ENCODE measurements at regions not wholly inside any gene's neighbourhood (a gene's known extent, or its start where the extent isn't known, plus 50 kb on each side); places are given as distances from the start of the nearest gene placed in this dataset.
A peak's percentile ranks its signal among the peaks of the same experiment; 100 is the strongest.
"Not testable (repeated sequence)": the region's sequence is repeated elsewhere in the genome, so short reads cannot be mapped to it uniquely, and the experiment has no call there.

DNA sequence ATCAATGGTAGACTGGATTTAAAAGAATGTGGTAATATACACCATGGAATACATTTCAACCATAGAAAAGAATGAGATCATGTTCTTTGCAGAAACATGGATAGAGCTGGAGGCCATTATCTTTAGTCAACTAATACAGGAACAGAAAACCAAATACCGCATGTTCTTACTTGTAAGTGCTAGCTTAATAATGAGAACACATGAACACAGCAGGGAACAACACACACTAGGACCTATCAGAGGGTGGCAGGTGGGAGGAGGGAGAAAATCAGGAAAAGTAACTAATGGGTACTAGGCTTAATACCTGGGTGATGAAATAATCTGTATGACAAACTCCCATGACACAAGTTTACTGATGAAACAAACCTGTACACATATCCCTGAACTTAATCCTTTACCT, 1435.2 kb downstream of the REEP3 start:
- no peak for FAIRE-seq

DNA sequence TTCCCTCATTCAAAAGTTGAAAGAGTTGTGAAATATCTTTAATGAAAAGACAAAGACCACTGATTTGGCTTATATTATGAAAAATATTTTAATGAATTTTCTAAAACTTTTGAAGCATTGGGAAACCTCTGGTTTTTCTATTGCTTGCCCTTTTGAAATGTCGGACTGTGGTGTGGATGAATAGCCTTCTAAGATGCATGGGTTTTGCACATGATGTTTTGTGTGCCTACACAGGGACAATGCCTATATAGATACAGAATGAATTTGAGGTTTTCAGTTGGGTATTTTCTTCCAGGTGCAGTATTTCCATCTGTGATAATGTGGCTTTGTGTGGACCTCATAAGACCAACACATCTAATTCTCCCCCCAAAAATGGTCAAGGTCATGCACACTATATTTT, 1437.9 kb downstream of the REEP3 start:
- FAIRE-seq (no peak), DNase-seq (ENCODE audit: low spot score) (no peak)

More for the DNA sequence above, 1435.2 kb downstream of the REEP3 start:
- no peak for DNase-seq (ENCODE audit: low spot score)

GRCh38 chr10:64959883-64960282, 1438.7 kb downstream of the REEP3 start:
- FAIRE-seq: no peak
- DNase-seq (ENCODE audit: low spot score): no peak

DNA sequence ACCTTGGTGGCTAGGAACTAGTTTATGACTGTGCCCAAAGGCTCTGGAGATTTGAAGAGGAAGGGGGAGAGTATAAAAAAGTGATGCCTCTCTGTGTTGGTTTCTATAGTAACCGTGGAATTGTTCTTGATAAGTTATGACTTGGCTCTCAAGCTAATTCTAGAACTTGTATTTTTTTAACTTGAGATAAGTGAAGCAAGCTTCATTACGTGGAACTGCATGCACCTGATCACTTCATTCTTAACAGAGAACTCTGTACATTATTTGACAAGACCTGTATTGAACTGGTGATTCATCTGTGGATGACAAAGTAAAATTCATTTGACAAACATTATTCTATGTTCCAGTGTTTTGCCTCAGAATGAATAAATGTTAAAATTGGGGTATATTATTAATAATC, 1452.2 kb downstream of the REEP3 start:
- no peak for DNase-seq (ENCODE audit: low spot score)
- no peak for FAIRE-seq

GRCh38 chr10:64976150-64976549, 1454.9 kb downstream of the REEP3 start:
- DNase-seq (ENCODE audit: low spot score) (no peak), FAIRE-seq (no peak)

GRCh38 chr10:64977915-64978314, 1456.7 kb downstream of the REEP3 start:
- DNase-seq (ENCODE audit: low spot score) (no peak), FAIRE-seq (peak; percentile 45)

DNA sequence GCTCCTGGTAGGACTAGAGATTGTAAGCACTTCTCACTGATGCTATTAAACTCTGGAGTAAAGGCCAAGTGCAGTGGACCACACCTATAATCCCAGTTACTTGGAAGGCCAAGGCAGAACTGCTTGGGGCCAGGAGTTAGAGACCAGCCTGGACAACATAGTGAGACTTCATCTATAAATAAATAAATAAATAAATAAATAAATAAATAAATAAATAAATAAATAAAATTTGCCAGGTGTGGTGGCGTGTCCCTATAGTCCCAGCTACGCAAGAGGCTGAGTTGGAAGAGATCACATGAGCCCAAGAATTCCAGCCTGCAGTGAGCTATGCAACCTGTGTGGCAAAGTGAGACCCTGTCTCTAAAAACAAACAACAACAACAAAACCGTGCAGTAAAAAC, 1475.7 kb downstream of the REEP3 start:
- DNase-seq (ENCODE audit: low spot score): no peak
- no peak for FAIRE-seq

GRCh38 chr10:65010845-65011244, 1489.6 kb downstream of the REEP3 start:
- no peak for FAIRE-seq
- DNase-seq (ENCODE audit: low spot score): no peak

- no peak for DNase-seq (ENCODE audit: low spot score)
- no peak for FAIRE-seq
Observed at GRCh38 chr10:65017523-65017922, 1496.3 kb downstream of the REEP3 start.

DNA sequence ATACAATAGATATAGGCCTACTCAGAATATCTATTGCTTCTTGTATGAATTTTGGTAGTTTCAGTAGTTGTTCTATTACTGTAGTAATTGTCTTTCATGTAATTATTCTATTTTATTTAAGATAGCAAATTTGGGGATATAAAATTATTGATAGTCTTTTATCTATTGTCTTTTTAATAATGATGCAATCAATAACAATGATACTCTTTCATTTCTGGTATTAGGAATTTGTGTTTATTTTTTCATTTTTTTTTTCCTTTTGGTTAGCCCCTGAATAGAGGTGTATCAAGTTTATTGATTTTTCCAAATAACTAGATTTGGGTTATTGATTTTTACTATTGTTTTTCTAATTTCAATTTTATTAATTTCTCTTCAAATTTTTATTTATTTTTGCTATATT, 1503.7 kb downstream of the REEP3 start:
- DNase-seq (ENCODE audit: low spot score) (no peak), FAIRE-seq (peak; percentile 7)

DNA sequence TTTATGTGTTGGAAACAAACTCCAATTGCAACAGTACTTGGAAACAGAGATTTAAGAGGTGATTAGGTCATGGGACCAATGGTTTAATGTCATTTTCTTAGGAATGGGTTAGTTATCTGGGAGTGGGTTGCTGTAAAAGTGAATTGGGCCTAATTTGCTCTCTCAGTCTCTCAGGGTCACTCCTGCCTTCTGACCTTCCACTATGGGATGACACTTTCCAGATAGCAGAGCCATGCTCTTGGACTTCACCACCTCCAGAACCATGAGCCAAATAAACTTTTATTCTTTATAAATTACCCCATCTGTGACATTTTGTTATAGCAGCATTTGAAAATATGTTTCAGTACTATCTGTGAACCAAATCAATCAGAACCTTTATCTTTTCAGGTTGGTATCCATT, 1509.1 kb downstream of the REEP3 start:
- DNase-seq (ENCODE audit: low spot score) (no peak), FAIRE-seq (no peak)

DNA sequence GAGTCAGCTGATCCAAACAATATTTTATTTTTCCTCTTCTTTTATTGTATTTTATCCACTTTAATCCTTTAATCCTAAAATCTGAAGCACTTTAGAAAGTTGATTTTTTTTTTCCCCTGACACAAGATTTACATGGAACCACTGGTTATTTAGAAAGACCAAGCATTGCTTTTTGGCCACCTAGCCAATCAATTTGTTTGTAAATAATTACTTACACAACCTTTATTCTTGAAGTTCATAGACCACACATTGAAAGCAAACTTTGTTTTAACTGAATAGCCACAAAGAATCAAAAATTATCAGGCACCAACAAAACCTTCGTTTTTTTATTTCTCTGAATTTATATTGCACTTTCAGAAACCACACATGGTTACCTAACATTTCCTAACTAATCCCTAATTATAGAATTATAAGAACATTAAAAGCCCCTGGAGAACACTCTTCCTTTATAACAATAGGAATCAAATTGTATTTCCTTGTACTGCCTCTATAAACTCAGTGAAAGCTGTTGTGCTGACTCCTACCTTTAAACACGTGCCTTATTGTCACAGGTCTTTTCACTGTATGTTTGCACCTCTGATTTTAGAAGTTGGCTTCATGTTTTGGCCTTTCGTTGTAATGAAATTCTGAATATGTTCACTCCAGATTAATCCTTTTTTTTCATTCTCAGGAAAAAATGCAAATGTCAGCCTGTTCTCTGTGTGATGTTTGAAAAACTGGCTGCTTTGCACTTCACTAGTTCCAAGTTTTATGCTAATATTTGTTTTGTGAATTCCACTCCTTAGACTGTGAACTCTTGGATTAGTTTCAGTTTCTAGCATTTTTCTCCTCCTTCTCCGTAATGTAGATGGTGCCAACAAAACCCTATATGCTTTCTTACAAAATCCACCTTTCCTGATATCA, 1511.9 kb downstream of the REEP3 start:
- DNase-seq (ENCODE audit: low spot score): no peak
- FAIRE-seq: no peak

DNA sequence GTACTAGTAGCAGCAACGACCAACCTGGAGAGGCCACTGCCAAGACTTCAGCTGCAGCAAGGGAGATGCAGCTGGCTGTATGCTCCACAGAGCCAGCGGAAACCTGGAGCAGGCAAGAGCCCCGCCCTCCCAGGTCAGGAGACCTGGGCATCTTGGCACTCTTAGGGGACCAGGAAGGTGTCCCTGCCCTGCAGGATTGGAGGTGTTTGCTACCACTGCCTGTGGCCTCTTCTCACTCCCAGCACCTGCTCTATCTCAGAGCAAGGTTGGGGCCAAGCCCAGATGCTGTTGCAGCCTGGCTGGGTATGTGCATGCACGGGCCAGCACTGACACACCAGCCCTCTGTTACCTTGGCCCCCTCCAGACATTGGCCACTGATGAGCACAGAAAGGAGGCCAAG, 1512.8 kb downstream of the REEP3 start:
- no peak for FAIRE-seq
- DNase-seq (ENCODE audit: low spot score): no peak

GRCh38 chr10:65040796-65041195, 1519.6 kb downstream of the REEP3 start:
- DNase-seq (ENCODE audit: low spot score): no peak
- FAIRE-seq: no peak

DNA sequence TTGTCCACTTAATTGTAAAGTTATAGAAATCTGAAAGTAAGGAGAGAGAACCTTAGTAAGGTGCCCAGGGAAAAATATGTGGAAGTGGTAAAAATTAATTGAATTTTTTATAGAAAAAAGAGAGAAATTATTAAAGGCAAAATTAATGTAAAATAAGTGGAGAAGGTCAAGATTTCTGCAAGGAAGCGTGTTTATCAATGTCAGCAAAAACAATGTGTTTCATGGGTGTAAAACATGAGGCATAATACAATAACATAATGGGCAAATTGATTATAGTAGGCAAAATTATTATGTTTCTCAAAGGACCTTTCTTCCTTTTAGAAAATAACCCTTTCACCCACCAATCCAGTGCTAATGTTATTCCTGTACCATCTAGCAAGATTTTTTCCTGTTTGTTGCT, 1520.1 kb downstream of the REEP3 start:
- DNase-seq (ENCODE audit: low spot score): no peak
- FAIRE-seq: no peak

- DNase-seq (ENCODE audit: low spot score) (no peak), FAIRE-seq (no peak)
Observed at GRCh38 chr10:65042496-65042895, 1521.3 kb downstream of the REEP3 start.

DNA sequence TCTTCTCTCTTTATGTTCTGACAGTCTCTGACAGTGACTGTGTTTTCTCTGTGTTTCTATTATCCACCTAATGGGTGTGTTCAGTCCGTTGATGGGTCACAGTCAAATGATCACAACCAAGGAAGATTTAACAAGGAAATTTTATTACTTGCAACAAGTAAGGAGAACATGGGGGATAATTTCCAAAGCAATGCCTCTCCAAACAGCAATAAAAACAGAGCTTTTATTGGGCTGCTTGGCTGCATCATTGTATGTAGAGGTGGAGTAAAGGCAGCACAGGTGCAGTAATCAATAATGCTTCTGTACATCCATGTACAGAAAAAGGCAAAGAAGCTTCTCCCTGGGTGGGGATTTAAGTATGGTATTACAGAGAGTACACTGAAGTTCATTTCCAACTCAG, 1525.6 kb downstream of the REEP3 start:
- no peak for DNase-seq (ENCODE audit: low spot score)
- no peak for FAIRE-seq

- DNase-seq (ENCODE audit: low spot score); FAIRE-seq: not testable (repeated sequence)
Observed at GRCh38 chr10:65052111-65052510, 1530.9 kb downstream of the REEP3 start.

GRCh38 chr10:65053397-65053796, 1532.2 kb downstream of the REEP3 start:
- DNase-seq (ENCODE audit: low spot score); FAIRE-seq: not testable (repeated sequence)

DNA sequence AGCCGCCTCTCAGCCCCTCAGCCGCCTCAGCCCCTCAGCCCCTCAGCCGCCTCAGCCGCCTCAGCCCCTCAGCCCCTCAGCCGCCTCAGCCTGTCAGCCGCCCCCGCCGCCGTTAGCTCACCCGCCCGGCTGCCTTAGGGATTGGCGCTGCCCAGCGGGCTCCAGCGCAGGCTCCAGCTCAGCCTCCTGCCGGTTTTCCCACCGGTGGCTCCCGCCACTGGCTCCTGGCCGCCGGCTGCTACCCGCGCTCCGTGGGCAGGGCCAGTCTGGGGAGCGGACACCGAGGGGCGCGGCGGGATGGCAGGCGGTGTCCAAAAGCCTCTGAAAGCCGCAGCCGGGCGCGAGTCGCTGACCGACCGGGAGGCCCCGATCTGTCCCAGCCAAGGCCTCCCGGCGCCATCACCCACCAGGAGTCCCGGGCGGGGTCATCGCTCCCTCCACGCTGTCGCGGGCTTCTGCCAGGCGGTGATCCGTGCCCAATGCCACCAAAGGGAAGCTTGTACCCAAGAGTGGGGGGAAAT, 1532.7 kb downstream of the REEP3 start:
- DNase-seq (ENCODE audit: low spot score); FAIRE-seq: not testable (repeated sequence)

GRCh38 chr10:65054701-65055100, 1533.5 kb downstream of the REEP3 start:
- not testable (repeated sequence) for FAIRE-seq; DNase-seq (ENCODE audit: low spot score)

GRCh38 chr10:65065278-65065677, 1544.1 kb downstream of the REEP3 start:
- no peak for DNase-seq (ENCODE audit: low spot score)
- FAIRE-seq: no peak

- FAIRE-seq: no peak
- no peak for DNase-seq (ENCODE audit: low spot score)
Observed at GRCh38 chr10:65083222-65083621, 1562.0 kb downstream of the REEP3 start.

Measured in RCC 7860 (cell line).